Mucosa of rectum (tissue), 2 donors: ENCODE measurements at regions not wholly inside any gene's neighbourhood (a gene's known extent, or its start where the extent isn't known, plus 50 kb on each side); places are given as distances from the start of the nearest gene placed in this dataset.

Source experiments
- H3K27ac ChIP-seq, 2 donors: one replicate each; pipeline ENCODE4 v1.7.0; 2013; ENCODE audit warnings: inconsistent platforms in 2 of 2, low read depth in 2 of 2, low read length in 2 of 2
- H3K27me3 ChIP-seq, 2 donors: one replicate each; pipeline ENCODE4 v1.7.0; 2013; ENCODE audit warnings: low read length in 2 of 2; ENCODE audit not compliant: control insufficient read depth in 2 of 2, insufficient read depth in 2 of 2
- H3K36me3 ChIP-seq, 2 donors: one replicate each; pipeline ENCODE4 v1.7.0; 2013; ENCODE audit warnings: low read length in 2 of 2; ENCODE audit not compliant: control insufficient read depth in 2 of 2, insufficient read depth in 2 of 2
- H3K4me1 ChIP-seq, 2 donors: one replicate each; pipeline ENCODE4 v1.7.0; 2013; ENCODE audit warnings: low read length in 2 of 2, mild to moderate bottlenecking in 1 of 2; ENCODE audit not compliant: control insufficient read depth in 2 of 2, insufficient read depth in 2 of 2
- H3K4me3 ChIP-seq, 2 donors: one replicate each; pipeline ENCODE4 v1.7.0; 2013; ENCODE audit warnings: low read length in 2 of 2
- H3K9ac ChIP-seq, 2 donors: one replicate each; pipeline ENCODE4 v1.7.0; 2013; ENCODE audit warnings: low read length in 2 of 2, low read depth in 1 of 2, mild to moderate bottlenecking in 1 of 2
- H3K9me3 ChIP-seq, 2 donors: one replicate each; pipeline ENCODE4 v1.7.0; 2013; ENCODE audit warnings: low read length in 2 of 2; ENCODE audit not compliant: control insufficient read depth in 2 of 2
- donor health status: healthy.
- donor health status: Normal muscosa, but diverticular disease.

- Histone ChIP-seq H3K36me3 (no peaks in the 10 kb centered on the region), H3K9me3 (no peaks in the 10 kb centered on the region), H3K27ac (no peak overlapping the region), H3K4me1 (no peaks in the 10 kb centered on the region), H3K4me3 (no peak overlapping the region), H3K9ac (no peak overlapping the region), H3K27me3 (no peaks in the 10 kb centered on the region)
Measured at GRCh38 chr13:21228738-21229137, 52.3 kb downstream of the MRPL57 start.

DNA sequence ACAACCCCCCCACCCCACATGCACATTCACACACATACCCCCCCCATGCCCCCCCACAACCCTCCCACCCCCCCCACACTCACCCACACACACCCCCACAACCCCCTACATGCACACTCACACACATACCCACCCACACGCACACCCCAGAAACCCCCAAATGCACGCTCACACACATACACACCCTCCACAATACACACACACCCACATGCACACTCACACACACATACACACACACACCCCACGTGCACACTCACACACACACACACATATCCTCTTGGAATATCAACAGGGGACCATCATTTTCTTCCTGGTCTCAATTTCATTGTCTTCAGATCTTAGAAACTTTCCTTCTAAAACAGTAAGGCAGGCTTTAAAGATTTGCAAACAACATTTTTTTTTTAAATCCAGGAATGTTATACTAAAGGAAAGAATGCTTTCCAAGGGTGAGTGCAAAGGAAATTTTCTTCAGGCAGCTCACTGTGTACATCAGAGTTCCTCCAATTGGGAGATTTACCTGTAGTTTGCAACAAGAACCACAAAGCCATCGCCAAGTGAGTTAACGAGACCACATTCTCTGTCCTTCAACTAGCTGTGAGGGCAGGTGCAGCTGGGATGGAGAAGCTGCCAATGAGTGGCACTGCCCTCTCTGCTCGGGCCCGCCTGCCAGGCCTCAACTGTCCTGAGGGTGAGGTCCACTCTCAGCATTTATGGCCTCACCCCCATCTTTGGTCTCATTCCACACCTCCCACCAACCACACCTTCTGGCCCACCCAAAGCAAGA is 53.0 kb downstream of the MRPL57 start:
- Histone ChIP-seq H3K4me3 (no peak overlapping the region), H3K27me3 (no peaks in the 10 kb centered on the region), H3K27ac (no peak overlapping the region), H3K9ac (no peak overlapping the region), H3K36me3 (no peaks in the 10 kb centered on the region), H3K4me1 (no peaks in the 10 kb centered on the region), H3K9me3 (no peaks in the 10 kb centered on the region)

DNA sequence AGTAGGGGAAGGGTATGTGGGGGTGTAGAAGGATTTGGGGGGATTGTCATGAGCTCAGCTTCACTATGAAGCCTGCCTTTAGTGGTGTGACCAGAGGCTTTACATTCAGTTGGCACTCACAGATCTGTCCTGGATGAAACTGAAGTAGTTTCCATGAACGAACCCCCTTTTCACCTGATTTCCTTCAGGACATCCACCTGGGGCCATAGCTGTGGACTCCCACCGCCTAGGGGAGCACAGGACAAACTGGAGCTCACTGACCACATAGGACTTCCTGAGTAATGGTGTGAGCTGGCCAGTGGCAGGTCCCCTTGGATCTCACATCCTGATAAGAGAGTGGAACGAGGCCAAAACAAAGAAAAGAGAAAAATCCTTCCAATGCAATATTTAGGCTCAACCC is 54.1 kb downstream of the MRPL57 start:
- H3K4me1 ChIP-seq: no peaks in the 10 kb centered on the region
- no peaks in the 10 kb centered on the region for H3K9me3 ChIP-seq
- H3K27me3 ChIP-seq: no peaks in the 10 kb centered on the region
- no peak overlapping the region for H3K27ac ChIP-seq
- H3K36me3 ChIP-seq: no peaks in the 10 kb centered on the region
- no peak overlapping the region for H3K4me3 ChIP-seq
- no peak overlapping the region for H3K9ac ChIP-seq

DNA sequence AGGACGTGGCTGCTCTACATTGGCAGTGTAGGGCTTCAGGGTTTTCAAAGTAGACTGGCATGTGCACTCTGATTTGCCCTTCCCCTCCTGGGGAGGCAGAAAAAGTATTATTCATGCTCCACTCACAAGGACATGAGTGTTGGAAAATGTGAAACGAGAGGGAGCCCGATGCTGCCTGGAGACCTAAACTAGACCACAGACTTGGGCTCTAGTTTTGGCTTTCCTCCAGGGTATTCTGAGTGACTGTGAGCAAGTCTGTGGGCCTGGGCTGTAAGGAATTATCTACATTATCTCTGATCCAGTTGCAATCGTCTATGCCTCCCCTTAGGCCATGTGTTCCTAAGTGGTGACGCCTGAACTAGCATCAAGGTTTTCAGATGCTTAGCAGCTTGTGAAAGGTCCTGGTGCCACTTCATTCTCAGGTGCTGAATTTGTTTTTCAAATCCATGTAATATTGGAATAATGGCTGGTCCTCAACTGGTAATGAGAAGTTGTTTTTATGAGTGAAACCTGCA is 55.0 kb downstream of the MRPL57 start:
- Histone ChIP-seq H3K36me3 (no peaks in the 10 kb centered on the region), H3K9me3 (no peaks in the 10 kb centered on the region), H3K27ac (no peak overlapping the region), H3K9ac (no peak overlapping the region), H3K27me3 (no peaks in the 10 kb centered on the region), H3K4me1 (no peaks in the 10 kb centered on the region), H3K4me3 (no peak overlapping the region)

GRCh38 chr13:21232196-21232595 is 55.7 kb downstream of the MRPL57 start:
- Histone ChIP-seq H3K4me3 (no peak overlapping the region), H3K36me3 (no peaks in the 10 kb centered on the region), H3K9me3 (no peaks in the 10 kb centered on the region), H3K27me3 (no peaks in the 10 kb centered on the region), H3K27ac (no peak overlapping the region), H3K9ac (no peak overlapping the region), H3K4me1 (no peaks in the 10 kb centered on the region)

- no peak overlapping the region for H3K4me3 ChIP-seq
Measured at GRCh38 chr13:21232599-21232998, 56.1 kb downstream of the MRPL57 start.

GRCh38 chr13:21233086-21233485 is 56.6 kb downstream of the MRPL57 start:
- peak overlapping the region in 1 of 2 donors; percentile 15 for H3K27ac ChIP-seq

More at GRCh38 chr13:21232599-21232998, 56.1 kb downstream of the MRPL57 start:
- H3K36me3 ChIP-seq: no peaks in the 10 kb centered on the region
- H3K9ac ChIP-seq: no peak overlapping the region
- no peaks in the 10 kb centered on the region for H3K27me3 ChIP-seq
- no peak overlapping the region for H3K27ac ChIP-seq
- H3K9me3 ChIP-seq: no peaks in the 10 kb centered on the region
- H3K4me1 ChIP-seq: no peaks in the 10 kb centered on the region

DNA sequence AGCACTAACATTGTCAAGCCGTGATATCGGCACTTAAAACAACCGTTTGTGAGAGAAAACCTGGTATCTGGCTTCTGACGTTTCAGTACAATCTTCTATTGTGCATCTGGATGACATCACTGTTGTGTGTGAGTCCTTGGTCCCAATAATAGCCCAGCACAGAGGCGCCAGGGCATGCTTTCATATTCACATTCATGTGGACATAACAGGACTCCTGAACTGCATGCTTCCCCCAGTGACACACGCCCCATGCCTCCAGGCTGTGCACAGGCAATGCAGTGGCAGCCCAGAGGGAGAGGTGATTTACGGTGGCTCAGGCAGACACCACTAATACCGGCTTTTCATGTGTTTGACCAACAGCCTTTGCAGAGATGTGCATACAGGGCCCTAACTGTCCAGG is 58.1 kb downstream of the MRPL57 start:
- Histone ChIP-seq H3K4me3 (no peak overlapping the region), H3K9ac (no peak overlapping the region), H3K27ac (no peak overlapping the region)

More at GRCh38 chr13:21233086-21233485, 56.6 kb downstream of the MRPL57 start:
- Histone ChIP-seq H3K4me1 (no peaks in the 10 kb centered on the region), H3K4me3 (no peak overlapping the region), H3K27me3 (no peaks in the 10 kb centered on the region), H3K9ac (no peak overlapping the region), H3K36me3 (no peaks in the 10 kb centered on the region), H3K9me3 (no peaks in the 10 kb centered on the region)

GRCh38 chr13:21235174-21235573 is 58.7 kb downstream of the MRPL57 start:
- no peaks in the 10 kb centered on the region for H3K36me3 ChIP-seq
- no peak overlapping the region for H3K9ac ChIP-seq
- H3K27ac ChIP-seq: no peak overlapping the region
- no peaks in the 10 kb centered on the region for H3K9me3 ChIP-seq
- H3K4me3 ChIP-seq: no peak overlapping the region
- H3K4me1 ChIP-seq: no peaks in the 10 kb centered on the region
- H3K27me3 ChIP-seq: no peaks in the 10 kb centered on the region

More for the DNA sequence above, 58.1 kb downstream of the MRPL57 start:
- no peaks in the 10 kb centered on the region for H3K27me3 ChIP-seq
- H3K9me3 ChIP-seq: no peaks in the 10 kb centered on the region
- no peaks in the 10 kb centered on the region for H3K4me1 ChIP-seq
- no peaks in the 10 kb centered on the region for H3K36me3 ChIP-seq

- Histone ChIP-seq H3K36me3 (no peaks in the 10 kb centered on the region), H3K9ac (no peak overlapping the region)
Measured at GRCh38 chr13:21237081-21237480, 60.6 kb downstream of the MRPL57 start.

More at GRCh38 chr13:21237081-21237480, 60.6 kb downstream of the MRPL57 start:
- Histone ChIP-seq H3K9me3 (no peaks in the 10 kb centered on the region), H3K4me3 (no peak overlapping the region), H3K27ac (no peak overlapping the region), H3K27me3 (no peaks in the 10 kb centered on the region), H3K4me1 (no peaks in the 10 kb centered on the region)
